Parathyroid adenoma (tissue), 2 donors: ENCODE measurements at regions not wholly inside any gene's neighbourhood (a gene's known extent, or its start where the extent isn't known, plus 50 kb on each side); places are given as distances from the start of the nearest gene placed in this dataset.

Experiments used
- H2AFZ ChIP-seq: fragments of 300-600 bp; sonication (generic); one replicate; pipeline ENCODE4 v1.7.0; 2017; ENCODE audit warnings: antibody characterized with exemption, mild to moderate bottlenecking
- H3K27ac ChIP-seq: fragments of 300-600 bp; sonication (generic); one replicate; pipeline ENCODE4 v1.7.0; 2017
- H3K27me3 ChIP-seq: fragments of 300-600 bp; sonication (generic); one replicate; pipeline ENCODE4 v1.7.0; 2017; ENCODE audit warnings: low read length; ENCODE audit not compliant: control insufficient read depth, insufficient read depth
- H3K36me3 ChIP-seq: fragments of 300-600 bp; sonication (generic); one replicate; pipeline ENCODE4 v1.7.0; 2017; ENCODE audit warnings: low read length; ENCODE audit not compliant: control insufficient read depth, insufficient read depth
- H3K4me1 ChIP-seq: fragments of 300-600 bp; sonication (generic); one replicate; pipeline ENCODE4 v1.7.0; 2017; ENCODE audit warnings: control low read depth
- H3K4me2 ChIP-seq: fragments of 300-600 bp; sonication (generic); one replicate; pipeline ENCODE4 v1.7.0; 2017; ENCODE audit warnings: low read length
- H3K4me3 ChIP-seq: fragments of 300-600 bp; sonication (generic); one replicate; pipeline ENCODE4 v1.7.0; 2017; ENCODE audit warnings: low read depth, low read length
- H3K79me2 ChIP-seq: fragments of 300-600 bp; sonication (generic); one replicate; pipeline ENCODE4 v1.7.0; 2017; ENCODE audit warnings: control low read depth
- H3K9ac ChIP-seq: fragments of 300-600 bp; sonication (generic); one replicate; pipeline ENCODE4 v1.7.0; 2017; ENCODE audit warnings: mild to moderate bottlenecking
- H3K9me3 ChIP-seq: fragments of 300-600 bp; sonication (generic); one replicate; pipeline ENCODE4 v1.7.0; 2017; ENCODE audit warnings: low read length; ENCODE audit not compliant: control insufficient read depth
- CTCF ChIP-seq: fragments of 300-600 bp; sonication (generic); IDR thresholded peaks from one replicate; pipeline ENCODE4 v1.7.0; 2017; ENCODE audit warnings: antibody characterized with exemption, mild to moderate bottlenecking
- donor health status: primary hyperparathyroidism.

- H2AFZ ChIP-seq: no peak overlapping the region
These were observed 103.5 kb upstream of the KIF2B start for GRCh38 chr17:53719229-53719628.

GRCh38 chr17:53707566-53707965, 115.2 kb upstream of the KIF2B start:
- H3K4me1 ChIP-seq: no peaks in the 10 kb centered on the region
- no peak overlapping the region for H2AFZ ChIP-seq
- no peaks in the 10 kb centered on the region for H3K9me3 ChIP-seq
- no peak overlapping the region for H3K27ac ChIP-seq
- no peak for TF ChIP-seq CTCF
- no peaks in the 10 kb centered on the region for H3K27me3 ChIP-seq
- H3K36me3 ChIP-seq: no peaks in the 10 kb centered on the region
- H3K4me2 ChIP-seq: no peak overlapping the region
- no peaks in the 10 kb centered on the region for H3K79me2 ChIP-seq
- no peak overlapping the region for H3K9ac ChIP-seq
- no peak overlapping the region for H3K4me3 ChIP-seq

More at GRCh38 chr17:53719229-53719628, 103.5 kb upstream of the KIF2B start:
- no peaks in the 10 kb centered on the region for H3K4me1 ChIP-seq
- no peak overlapping the region for H3K27ac ChIP-seq
- H3K4me2 ChIP-seq: no peak overlapping the region
- no peaks in the 10 kb centered on the region for H3K79me2 ChIP-seq
- no peaks in the 10 kb centered on the region for H3K27me3 ChIP-seq
- H3K9me3 ChIP-seq: no peaks in the 10 kb centered on the region
- H3K4me3 ChIP-seq: no peak overlapping the region
- TF ChIP-seq CTCF: no peak
- H3K36me3 ChIP-seq: no peaks in the 10 kb centered on the region
- H3K9ac ChIP-seq: no peak overlapping the region

- no peaks in the 10 kb centered on the region for H3K4me1 ChIP-seq
- no peak overlapping the region for H3K27ac ChIP-seq
- H3K4me3 ChIP-seq: no peak overlapping the region
- no peaks in the 10 kb centered on the region for H3K36me3 ChIP-seq
- no peak for TF ChIP-seq CTCF
- no peaks in the 10 kb centered on the region for H3K79me2 ChIP-seq
- H3K9ac ChIP-seq: no peak overlapping the region
- no peaks in the 10 kb centered on the region for H3K9me3 ChIP-seq
- H3K4me2 ChIP-seq: no peak overlapping the region
- H3K27me3 ChIP-seq: no peaks in the 10 kb centered on the region
- H2AFZ ChIP-seq: no peak overlapping the region
These were observed 126.4 kb upstream of the KIF2B start for GRCh38 chr17:53696286-53696685.

- no peaks in the 10 kb centered on the region for H3K36me3 ChIP-seq
- no peak for TF ChIP-seq CTCF
- H3K4me2 ChIP-seq: no peak overlapping the region
- H3K4me1 ChIP-seq: no peaks in the 10 kb centered on the region
- H3K4me3 ChIP-seq: no peak overlapping the region
- no peak overlapping the region for H2AFZ ChIP-seq
- no peaks in the 10 kb centered on the region for H3K27me3 ChIP-seq
- H3K79me2 ChIP-seq: no peaks in the 10 kb centered on the region
- no peak overlapping the region for H3K9ac ChIP-seq
- H3K27ac ChIP-seq: no peak overlapping the region
- no peaks in the 10 kb centered on the region for H3K9me3 ChIP-seq
These were observed 135.4 kb upstream of the KIF2B start for GRCh38 chr17:53687324-53687723.

- TF ChIP-seq CTCF: no peak
- Histone ChIP-seq H3K4me1 (no peaks in the 10 kb centered on the region), H3K36me3 (no peaks in the 10 kb centered on the region), H3K27me3 (no peaks in the 10 kb centered on the region), H3K79me2 (no peaks in the 10 kb centered on the region), H3K4me3 (no peak overlapping the region), H3K4me2 (no peak overlapping the region), H3K9ac (no peak overlapping the region), H3K9me3 (no peaks in the 10 kb centered on the region), H3K27ac (no peak overlapping the region), H2AFZ (no peak overlapping the region)
These were observed 142.0 kb upstream of the KIF2B start for GRCh38 chr17:53680745-53681144.
